SJCRH30 (cell line): ENCODE measurements at regions not wholly inside any gene's neighbourhood (a gene's known extent, or its start where the extent isn't known, plus 50 kb on each side); places are given as distances from the start of the nearest gene placed in this dataset.
A peak's percentile ranks its signal among the peaks of the same experiment; 100 is the strongest.

Experiments used
- DNase-seq, 2 experiments: peaks; one replicate each; pipeline ENCODE4 v3.0.0-alpha.2; 2015 to 2020
- H3K27ac ChIP-seq: fragments of 250-450 bp; sonication (Bioruptor Pico); 2 replicates; pipeline ENCODE4 v1.5.1; 2020; ENCODE audit warnings: mild to moderate bottlenecking, moderate library complexity
- H3K27me3 ChIP-seq: fragments of 250-450 bp; sonication (Bioruptor Pico); 2 replicates; pipeline ENCODE4 v1.5.1; 2020; ENCODE audit warnings: mild to moderate bottlenecking, moderate library complexity
- H3K36me3 ChIP-seq: fragments of 250-450 bp; sonication (Bioruptor Pico); 2 replicates; pipeline ENCODE4 v1.5.1; 2020; ENCODE audit warnings: mild to moderate bottlenecking, moderate library complexity
- H3K4me1 ChIP-seq: fragments of 250-450 bp; sonication (Bioruptor Pico); 2 replicates; pipeline ENCODE4 v1.5.1; 2020; ENCODE audit warnings: mild to moderate bottlenecking, moderate library complexity
- H3K4me3 ChIP-seq: fragments of 250-450 bp; sonication (Bioruptor Pico); 2 replicates; pipeline ENCODE4 v1.5.1; 2020; ENCODE audit warnings: mild to moderate bottlenecking, moderate library complexity
- H3K9me3 ChIP-seq: fragments of 250-450 bp; sonication (Bioruptor Pico); replicated peaks from 2 replicates; pipeline ENCODE4 v1.5.1; 2020; ENCODE audit warnings: mild to moderate bottlenecking, moderate library complexity

DNA sequence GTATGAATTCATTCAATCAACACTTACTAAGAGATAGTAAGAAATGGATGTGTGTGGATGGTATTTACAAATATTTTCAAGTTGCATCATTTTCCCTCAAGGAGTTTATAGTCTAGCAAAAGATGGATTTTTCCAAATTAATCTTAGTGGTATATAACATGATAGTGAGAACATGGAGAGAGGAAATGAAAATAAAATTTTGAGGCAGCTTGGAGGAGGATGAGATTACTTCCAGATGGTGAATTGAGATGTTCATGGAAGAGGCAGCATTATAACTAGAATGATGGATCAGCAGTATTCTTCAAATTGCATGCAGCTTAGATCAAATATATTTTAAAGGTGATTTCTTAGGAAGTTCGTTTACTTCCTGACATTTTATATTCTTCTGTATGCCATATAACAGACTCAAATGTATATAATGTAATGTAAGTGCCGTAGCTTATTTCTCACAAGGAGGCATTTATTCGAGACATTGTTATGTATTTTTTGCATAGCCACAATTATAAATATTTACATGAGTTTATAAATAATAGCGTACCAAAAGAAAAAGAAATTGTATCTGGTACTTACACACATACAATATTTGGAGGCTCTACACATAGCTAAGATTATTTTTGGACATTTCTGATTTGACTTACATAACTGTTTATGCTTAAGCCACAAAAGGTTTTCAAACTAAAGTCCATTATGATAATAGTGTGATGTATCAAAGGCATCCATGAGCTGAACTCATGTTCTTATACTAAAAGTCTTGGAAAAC, 439.4 kb downstream of the SPRY1 start:
- peaks cover 45% of the 10 kb centered on the region for H3K4me1 ChIP-seq
- H3K27ac ChIP-seq: no peak overlapping the region
- no peaks in the 10 kb centered on the region for H3K27me3 ChIP-seq
- no peak for DNase-seq
- H3K36me3 ChIP-seq: no peaks in the 10 kb centered on the region
- H3K9me3 ChIP-seq: no peaks in the 10 kb centered on the region
- H3K4me3 ChIP-seq: no peak overlapping the region

DNA sequence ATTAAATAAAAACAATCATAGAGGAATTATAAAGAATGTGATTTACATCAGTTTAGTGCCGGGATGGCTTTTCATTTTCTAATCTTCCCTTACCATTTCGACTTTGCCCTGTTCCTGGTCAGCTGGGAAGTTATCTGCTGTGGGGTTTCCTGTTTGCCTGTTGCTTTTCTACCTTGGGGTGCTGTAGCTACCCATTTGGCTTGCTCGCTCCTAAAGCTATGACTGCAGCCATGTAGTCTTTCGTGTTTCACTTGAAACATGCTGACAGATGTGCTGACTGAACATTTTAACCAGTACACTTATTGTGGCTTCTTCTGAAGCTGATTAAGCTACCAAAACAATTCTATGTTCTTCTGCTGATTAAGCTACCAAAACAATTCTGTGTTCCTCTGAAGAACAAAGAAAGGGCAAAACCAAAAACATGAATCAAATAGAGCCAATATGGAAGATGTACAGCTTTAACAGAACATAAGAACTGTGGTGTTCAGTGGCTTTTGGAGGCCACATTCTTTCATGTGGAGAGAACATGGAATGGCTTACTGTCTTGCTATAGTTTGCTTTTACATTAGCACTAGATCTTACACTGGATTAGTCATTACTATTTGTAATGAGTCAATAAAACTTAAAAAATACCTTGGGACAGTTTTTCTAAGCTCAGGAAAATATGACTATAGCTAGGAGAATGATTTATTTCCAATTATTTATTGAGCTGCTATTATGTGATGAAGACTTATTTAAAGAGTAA, 440.4 kb downstream of the SPRY1 start:
- H3K36me3 ChIP-seq: no peaks in the 10 kb centered on the region
- DNase-seq: no peak
- H3K9me3 ChIP-seq: no peaks in the 10 kb centered on the region
- peaks cover 35% of the 10 kb centered on the region for H3K4me1 ChIP-seq
- H3K4me3 ChIP-seq: no peak overlapping the region
- no peaks in the 10 kb centered on the region for H3K27me3 ChIP-seq
- no peak overlapping the region for H3K27ac ChIP-seq

DNA sequence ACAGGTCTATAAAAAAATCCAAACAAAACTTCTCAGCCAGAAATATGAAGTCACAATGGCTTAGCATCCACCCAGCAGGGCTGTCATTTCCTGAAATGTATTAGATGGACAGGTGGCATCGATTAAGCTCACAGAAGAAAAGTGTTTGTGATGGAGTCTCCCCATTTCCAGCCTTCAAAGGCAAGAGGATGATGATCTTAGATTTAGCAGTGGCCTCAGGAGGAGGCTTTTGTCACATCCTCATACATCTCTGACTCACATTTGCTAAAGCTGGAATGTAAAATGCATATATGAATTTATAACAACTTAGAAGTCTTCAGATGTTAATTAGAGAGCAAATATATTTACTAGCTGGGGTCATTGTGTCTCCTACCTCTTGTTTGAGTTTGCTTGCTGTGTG, 441.9 kb downstream of the SPRY1 start:
- H3K27ac ChIP-seq: 0 out of 2 replicates have a peak overlapping the region, but pooled peaks have one; percentile 9
- no peak overlapping the region for H3K4me3 ChIP-seq
- H3K36me3 ChIP-seq: no peaks in the 10 kb centered on the region
- peak in 1 of 2 experiments; percentile 64 for DNase-seq
- H3K27me3 ChIP-seq: no peaks in the 10 kb centered on the region
- H3K4me1 ChIP-seq: peaks cover 24% of the 10 kb centered on the region
- H3K9me3 ChIP-seq: no peaks in the 10 kb centered on the region; the same call in 1 of the 2 replicates

DNA sequence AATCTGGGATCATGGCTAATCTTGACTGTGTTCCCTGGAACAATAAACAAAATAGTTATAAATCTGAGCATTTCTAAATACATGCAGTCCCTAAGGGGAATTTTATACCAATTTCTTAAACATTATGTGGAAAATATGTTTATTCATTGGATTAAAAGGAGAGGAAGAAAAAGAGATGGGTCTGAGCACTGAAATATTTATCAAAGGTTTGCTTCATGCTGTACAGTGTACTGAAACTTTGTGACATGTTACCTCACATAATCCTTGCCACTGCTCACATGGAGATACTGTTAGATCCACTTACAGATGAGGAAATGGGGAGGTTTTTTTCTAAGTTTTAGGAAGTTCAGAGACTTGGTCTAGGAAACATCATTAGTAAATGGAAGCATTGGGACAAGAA, 443.6 kb downstream of the SPRY1 start:
- no peak for DNase-seq
- Histone ChIP-seq H3K9me3 (no peaks in the 10 kb centered on the region; the same call in 1 of the 2 replicates), H3K4me1 (peaks cover 13% of the 10 kb centered on the region), H3K27me3 (no peaks in the 10 kb centered on the region), H3K36me3 (no peaks in the 10 kb centered on the region), H3K4me3 (no peak overlapping the region), H3K27ac (no peak overlapping the region)

DNA sequence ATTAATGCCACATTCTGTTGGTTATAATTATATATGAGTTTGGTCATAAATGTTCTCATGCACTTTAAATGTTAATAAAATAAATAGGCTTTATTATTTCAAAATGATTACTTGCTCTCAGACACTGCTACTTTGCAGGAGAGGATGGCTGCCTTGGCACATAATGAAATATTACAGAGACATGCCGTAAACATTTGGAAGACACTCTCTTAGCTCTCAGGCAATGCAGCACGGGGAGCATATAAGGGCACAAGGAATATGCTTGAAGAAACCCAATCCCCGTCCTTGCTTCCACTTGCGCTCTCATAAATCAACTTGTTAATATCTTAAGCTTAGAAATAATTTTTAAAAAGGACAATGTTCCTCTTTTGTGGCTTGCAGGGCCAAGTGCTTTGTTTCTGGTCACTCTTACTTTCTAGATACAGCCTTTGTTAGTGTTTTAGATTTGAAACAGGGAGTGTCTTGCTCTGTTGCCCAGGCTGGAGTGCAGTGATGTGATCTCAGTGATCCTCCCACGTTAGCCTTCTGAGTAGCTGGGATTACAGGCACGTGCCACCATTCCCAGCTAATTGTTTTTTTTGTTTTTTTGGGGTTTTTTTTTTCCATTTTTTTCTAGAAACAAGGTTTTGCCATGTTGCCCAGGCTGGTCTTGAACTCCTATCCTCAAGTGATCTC, 445.0 kb downstream of the SPRY1 start:
- peaks cover 3% of the 10 kb centered on the region; the same call in 1 of the 2 replicates for H3K36me3 ChIP-seq
- peaks cover 13% of the 10 kb centered on the region for H3K4me1 ChIP-seq
- H3K4me3 ChIP-seq: no peak overlapping the region
- DNase-seq: no peak
- H3K27me3 ChIP-seq: no peaks in the 10 kb centered on the region
- no peaks in the 10 kb centered on the region; the same call in 1 of the 2 replicates for H3K9me3 ChIP-seq
- H3K27ac ChIP-seq: no peak overlapping the region

DNA sequence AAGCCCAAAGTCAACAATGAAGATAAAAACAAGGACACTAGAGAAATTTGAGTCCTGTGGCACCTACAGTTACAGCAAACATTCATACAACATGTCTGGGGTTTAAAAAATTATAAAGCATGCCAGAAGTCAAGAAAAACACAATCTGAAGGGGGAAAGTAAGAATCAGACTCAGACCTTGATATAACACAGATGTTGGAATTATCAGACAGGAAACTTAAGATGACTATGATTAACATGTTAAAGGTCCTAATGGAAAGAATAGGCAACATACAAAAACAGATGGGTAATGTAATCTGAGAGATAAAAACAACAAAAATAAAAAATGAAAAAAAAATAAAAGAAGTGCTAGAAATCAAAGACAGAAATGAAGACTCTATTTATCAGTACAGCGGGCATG, 446.5 kb downstream of the SPRY1 start:
- peaks cover 12% of the 10 kb centered on the region for H3K4me1 ChIP-seq
- H3K4me3 ChIP-seq: no peak overlapping the region
- H3K27me3 ChIP-seq: no peaks in the 10 kb centered on the region
- no peaks in the 10 kb centered on the region; the same call in 1 of the 2 replicates for H3K9me3 ChIP-seq
- peaks cover 3% of the 10 kb centered on the region; the same call in 1 of the 2 replicates for H3K36me3 ChIP-seq
- no peak for DNase-seq
- no peak overlapping the region for H3K27ac ChIP-seq

DNA sequence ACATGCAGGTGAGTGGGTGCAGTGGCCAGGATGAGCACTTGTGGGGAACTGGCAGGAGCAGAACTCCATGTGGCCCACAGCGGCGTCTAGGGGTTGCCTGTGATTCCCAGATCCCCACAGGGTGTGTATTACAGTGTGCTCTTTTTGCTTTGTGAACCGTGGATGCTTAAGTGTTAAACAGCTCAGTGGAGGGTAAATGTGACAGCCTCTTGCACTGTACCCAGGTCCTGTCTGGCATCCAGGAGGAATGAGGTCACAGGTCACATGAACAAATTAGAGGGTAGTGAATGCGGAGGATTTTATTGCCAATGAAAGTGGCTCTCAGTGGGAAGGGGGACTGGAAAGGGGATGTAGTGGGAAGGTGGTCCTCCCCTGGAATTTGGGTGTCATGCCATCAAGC, 447.8 kb downstream of the SPRY1 start:
- DNase-seq: no peak
- peaks cover 12% of the 10 kb centered on the region; the same call in 1 of the 2 replicates for H3K4me1 ChIP-seq

DNA sequence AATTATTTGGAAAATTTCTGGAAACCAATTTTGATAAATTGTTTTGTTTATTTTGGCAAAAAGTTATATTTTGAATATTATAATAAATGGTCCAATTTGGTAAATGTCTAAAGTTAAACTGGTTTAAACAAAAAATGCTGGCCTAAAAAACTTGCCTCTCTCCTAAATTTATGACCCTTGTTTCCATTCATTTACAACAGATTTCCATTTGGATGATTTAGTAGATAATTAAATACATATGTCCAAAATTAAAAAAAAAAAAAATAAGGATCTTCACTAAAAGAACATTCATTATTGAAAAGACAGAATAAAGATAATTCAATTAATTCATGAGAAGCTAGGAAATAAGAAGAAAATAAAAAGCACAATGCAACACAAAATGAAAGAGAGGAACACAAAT, 449.5 kb downstream of the SPRY1 start:
- Histone ChIP-seq H3K27ac (no peak overlapping the region), H3K36me3 (peaks cover 3% of the 10 kb centered on the region; the same call in 1 of the 2 replicates), H3K4me3 (no peak overlapping the region), H3K9me3 (no peaks in the 10 kb centered on the region; the same call in 1 of the 2 replicates), H3K27me3 (no peaks in the 10 kb centered on the region), H3K4me1 (peaks cover 10% of the 10 kb centered on the region; the same call in 1 of the 2 replicates)
- no peak for DNase-seq

More for the DNA sequence above, 447.8 kb downstream of the SPRY1 start:
- H3K27ac ChIP-seq: no peak overlapping the region
- no peaks in the 10 kb centered on the region for H3K27me3 ChIP-seq
- H3K9me3 ChIP-seq: no peaks in the 10 kb centered on the region; the same call in 1 of the 2 replicates
- peaks cover 3% of the 10 kb centered on the region; the same call in 1 of the 2 replicates for H3K36me3 ChIP-seq
- H3K4me3 ChIP-seq: no peak overlapping the region

DNA sequence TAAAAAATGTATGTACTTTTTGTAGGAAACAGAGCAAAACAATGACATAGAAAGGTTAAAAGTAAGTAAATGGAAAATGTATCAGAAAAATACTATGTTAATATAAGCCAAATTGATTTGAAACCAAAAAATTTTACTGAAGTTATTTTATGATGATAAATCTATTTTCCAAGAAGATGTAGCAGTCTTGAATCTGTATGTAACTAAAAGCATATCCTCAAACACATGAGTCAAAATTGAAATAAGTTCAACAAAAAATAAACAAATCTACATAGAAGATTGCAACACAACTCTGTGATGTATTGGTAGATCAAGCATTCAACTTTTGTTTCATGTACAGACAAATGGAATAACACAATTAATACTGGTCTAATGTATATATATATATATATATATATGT, 450.0 kb downstream of the SPRY1 start:
- no peak overlapping the region for H3K27ac ChIP-seq

DNA sequence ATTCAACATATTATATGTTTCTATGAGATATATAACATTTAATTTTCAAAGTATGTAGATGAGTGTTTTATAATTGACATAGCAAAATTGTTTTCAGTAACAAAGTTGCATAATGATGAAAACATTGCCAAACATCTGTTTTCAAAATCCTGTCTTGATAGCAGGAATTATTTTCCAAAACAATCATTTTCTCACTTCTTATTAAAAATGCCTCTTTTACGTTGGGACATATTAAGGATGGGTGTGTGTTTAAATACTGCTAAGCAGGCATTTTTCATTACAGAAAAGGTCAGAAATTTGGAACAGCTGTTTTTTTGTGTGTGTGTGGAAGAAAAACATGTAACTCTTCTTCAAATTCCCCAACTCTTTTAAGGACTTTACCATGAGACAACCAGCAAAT, 452.0 kb downstream of the SPRY1 start:
- Histone ChIP-seq H3K9me3 (no peaks in the 10 kb centered on the region; the same call in 1 of the 2 replicates), H3K4me3 (no peak overlapping the region), H3K27me3 (no peaks in the 10 kb centered on the region), H3K27ac (no peak overlapping the region), H3K4me1 (peaks cover 10% of the 10 kb centered on the region; the same call in 1 of the 2 replicates), H3K36me3 (peaks cover 3% of the 10 kb centered on the region; the same call in 1 of the 2 replicates)
- DNase-seq: no peak

More for the DNA sequence above, 450.0 kb downstream of the SPRY1 start:
- H3K9me3 ChIP-seq: no peaks in the 10 kb centered on the region; the same call in 1 of the 2 replicates
- H3K36me3 ChIP-seq: peaks cover 3% of the 10 kb centered on the region; the same call in 1 of the 2 replicates
- H3K4me3 ChIP-seq: no peak overlapping the region
- peaks cover 10% of the 10 kb centered on the region; the same call in 1 of the 2 replicates for H3K4me1 ChIP-seq
- DNase-seq: no peak
- H3K27me3 ChIP-seq: no peaks in the 10 kb centered on the region

DNA sequence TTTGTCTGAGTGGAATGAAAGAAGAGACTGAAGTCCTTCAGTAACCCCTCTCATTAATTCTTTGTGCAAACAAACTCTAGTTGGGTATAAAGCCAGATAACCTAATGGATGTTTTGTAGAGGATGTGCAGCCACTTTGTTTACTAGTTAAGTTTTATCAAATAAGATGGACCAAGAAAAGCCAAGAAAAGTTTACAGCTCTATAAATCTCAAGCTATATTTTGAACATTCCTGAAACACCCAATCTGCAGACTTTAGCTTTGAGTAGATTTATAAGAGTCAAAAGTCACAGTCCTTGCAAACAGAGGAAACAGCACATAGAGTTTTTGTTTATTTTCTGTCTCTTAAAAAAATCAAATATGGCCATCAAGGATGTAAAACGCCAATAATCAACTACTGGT, 452.9 kb downstream of the SPRY1 start:
- no peak for DNase-seq
- Histone ChIP-seq H3K4me3 (no peak overlapping the region), H3K27me3 (no peaks in the 10 kb centered on the region), H3K4me1 (peaks cover 10% of the 10 kb centered on the region; the same call in 1 of the 2 replicates), H3K36me3 (peaks cover 3% of the 10 kb centered on the region; the same call in 1 of the 2 replicates), H3K9me3 (no peaks in the 10 kb centered on the region; the same call in 1 of the 2 replicates), H3K27ac (no peak overlapping the region)

DNA sequence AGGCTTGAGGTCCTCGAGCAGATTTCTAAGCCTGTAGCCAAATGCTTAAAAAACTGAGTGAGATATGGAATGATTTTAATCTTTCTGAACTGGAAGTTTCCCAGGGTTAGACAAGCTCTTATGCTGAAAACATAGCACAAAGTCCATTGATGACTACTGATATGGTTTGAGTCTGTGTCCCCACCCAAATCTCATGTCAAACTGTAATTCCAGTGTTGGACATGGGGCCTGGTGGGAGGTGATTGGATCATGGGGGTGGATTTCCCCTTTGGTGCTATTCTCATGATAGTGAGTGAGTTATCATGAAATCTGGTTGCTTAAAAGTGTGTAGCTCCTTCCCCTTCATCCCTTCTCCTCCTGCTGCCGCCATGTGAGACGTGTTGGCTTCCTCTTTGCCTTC, 454.9 kb downstream of the SPRY1 start:
- H3K4me3 ChIP-seq: no peak overlapping the region
- peaks cover 11% of the 10 kb centered on the region for H3K4me1 ChIP-seq
- DNase-seq: no peak
- H3K9me3 ChIP-seq: no peaks in the 10 kb centered on the region; the same call in 1 of the 2 replicates
- no peaks in the 10 kb centered on the region for H3K27me3 ChIP-seq
- peaks cover under 1% of the 10 kb centered on the region; the same call in 1 of the 2 replicates for H3K36me3 ChIP-seq
- no peak overlapping the region for H3K27ac ChIP-seq

DNA sequence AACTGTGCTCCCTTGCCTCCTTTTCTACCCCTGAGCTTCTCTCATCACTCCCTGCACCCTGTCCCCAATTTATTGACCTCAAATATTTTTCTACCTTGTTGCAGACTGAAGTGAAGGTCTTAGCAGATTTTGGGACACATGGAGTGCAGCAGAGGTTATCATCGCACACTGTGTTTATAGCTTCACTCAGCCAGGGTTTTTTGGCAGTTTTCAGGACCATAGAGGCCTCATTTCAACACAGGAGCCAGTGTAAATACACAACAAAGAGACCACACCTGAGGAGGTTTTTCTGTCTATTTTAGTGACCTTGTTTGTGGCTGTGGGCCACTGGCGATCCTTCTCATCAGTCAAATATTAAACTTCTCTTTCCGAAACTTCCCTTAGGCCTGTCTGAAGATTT, 457.1 kb downstream of the SPRY1 start:
- Histone ChIP-seq H3K4me3 (no peak overlapping the region), H3K4me1 (peaks cover 23% of the 10 kb centered on the region), H3K36me3 (no peaks in the 10 kb centered on the region), H3K9me3 (no peaks in the 10 kb centered on the region; the same call in 1 of the 2 replicates), H3K27me3 (no peaks in the 10 kb centered on the region), H3K27ac (no peak overlapping the region)
- DNase-seq: no peak

DNA sequence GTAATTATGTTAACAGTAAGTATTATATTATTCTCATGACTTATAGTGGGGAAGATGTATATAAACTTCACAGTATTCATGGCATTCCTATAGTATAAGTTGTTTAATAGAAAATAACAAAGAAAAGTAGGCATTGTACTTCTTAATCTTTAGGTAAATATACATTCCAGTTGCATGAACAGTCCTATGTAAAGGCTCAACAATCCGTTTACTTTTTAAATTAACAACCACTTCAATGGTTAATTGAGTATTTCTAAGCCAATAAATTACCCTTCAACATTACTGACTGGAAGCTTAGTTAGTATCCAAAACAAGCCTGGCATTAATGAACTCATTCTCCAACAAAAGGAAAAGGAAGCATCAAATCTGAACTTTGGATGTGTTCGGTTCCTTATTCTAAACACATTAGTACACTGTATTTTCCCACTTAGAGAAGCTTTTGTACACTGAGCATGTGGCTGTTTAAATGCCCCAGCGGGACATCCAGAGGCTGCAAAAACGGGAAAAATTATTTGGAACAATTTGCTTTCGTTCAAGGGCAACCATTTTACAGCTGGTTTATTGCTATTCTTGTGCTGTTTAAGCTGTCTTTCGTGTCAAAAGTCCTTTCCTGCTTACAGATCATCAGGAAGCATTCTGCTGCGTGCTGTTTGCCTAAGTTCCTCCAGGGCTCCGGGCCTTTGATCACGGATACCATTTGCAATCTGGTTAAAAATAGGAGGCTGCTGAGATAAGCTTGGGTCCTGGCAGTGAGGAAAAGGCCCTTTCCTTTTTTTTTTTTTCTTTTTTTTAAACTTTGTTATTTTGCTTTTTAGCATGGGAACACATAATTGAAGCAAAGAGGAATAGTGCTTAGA, 460.3 kb downstream of the SPRY1 start:
- Histone ChIP-seq H3K27ac (peak overlapping the region; percentile 78), H3K4me3 (peak overlapping the region; percentile 51), H3K9me3 (no peaks in the 10 kb centered on the region), H3K27me3 (no peaks in the 10 kb centered on the region), H3K4me1 (peaks cover 15% of the 10 kb centered on the region), H3K36me3 (no peaks in the 10 kb centered on the region)
- peak; percentile 68 to 84 for DNase-seq
